K562 (cell line): ENCODE measurements at regions not wholly inside any gene's neighbourhood (a gene's known extent, or its start where the extent isn't known, plus 50 kb on each side); places are given as distances from the start of the nearest gene placed in this dataset.

Experiments
- ATAC-seq: fragments of 200-7000 bp; cut with Tn5 transposase; 3 replicates; pipeline ENCODE4 v1.9.1; 2020; ENCODE audit warnings: moderate library complexity
- BruUV-seq: library from RNA; stranded (reverse); fragments of 400-500 nt; replicated peaks from 2 replicates; lab custom pipeline; 2021; lab: Mats Ljungman, UMichigan
- CTCF ChIA-PET: fragments of 300-600 bp; formaldehyde crosslinking; extraction: SDS; loops from one replicate; lab custom pipeline; 2021; ENCODE audit warnings: low intra/inter-chr PET ratio; lab: Yijun Ruan, JAX
- POLR2A ChIA-PET: fragments of 300-600, 350-650 bp; sonication (Branson Sonifier 250); formaldehyde crosslinking; extraction: SDS; loops from one replicate; lab custom pipeline; 2021; ENCODE audit warnings: antibody characterized with exemption, inconsistent platforms; lab: Yijun Ruan, JAX
- DNase-seq, 4 experiments: peaks; one replicate each; pipeline versions ENCODE4 v3.0.0 to v3.0.0-alpha.2; 2011 to 2018; ENCODE audit warnings: low spot score in 3 of 4, mixed read lengths in 3 of 4; ENCODE audit errors: extremely low read depth in 1 of 4
- FAIRE-seq: peaks from 2 replicates; lab custom pipeline; 2011; peaks lifted over from hg19 to GRCh38; lab: Jason Lieb, UNC
- H2AFZ ChIP-seq: 2 replicates; pipeline ENCODE4 v1.6.0; 2011; ENCODE audit warnings: low read depth, low read length, control low read depth, inconsistent platforms
- H3K27ac ChIP-seq: fragments of 200-600 bp; 3 replicates; pipeline ENCODE4 v1.8.0; 2011; ENCODE audit warnings: low read depth, mild to moderate bottlenecking, control low read depth, inconsistent platforms, low read length, moderate library complexity, mixed read lengths; ENCODE audit errors: extremely low read depth
- H3K27me3 ChIP-seq, 2 experiments: fragments of 300-600 bp in 1 of 2; 2 replicates in 1 of 2; 3 replicates in 1 of 2; pipeline versions ENCODE4 v1.6.0 to v1.8.0; 2011; ENCODE audit warnings: inconsistent platforms in 2 of 2, low read length in 2 of 2, mild to moderate bottlenecking in 1 of 2, mixed read lengths in 1 of 2, moderate library complexity in 1 of 2; ENCODE audit not compliant: control insufficient read depth in 2 of 2, insufficient read depth in 2 of 2
- H3K36me3 ChIP-seq: fragments of 300-600 bp; 3 replicates; pipeline ENCODE4 v1.8.0; 2011; ENCODE audit warnings: mild to moderate bottlenecking, low read length, inconsistent platforms; ENCODE audit not compliant: control insufficient read depth, insufficient read depth
- H3K4me1 ChIP-seq, 2 experiments: fragments of 200-600 bp in 1 of 2; replicated peaks in 1 of 2; 2 replicates in 1 of 2; 3 replicates in 1 of 2; pipeline versions ENCODE4 v1.5.1 to v1.8.0; 2011; ENCODE audit warnings: inconsistent platforms in 2 of 2, low read length in 2 of 2, mild to moderate bottlenecking in 1 of 2, mixed read lengths in 1 of 2, moderate library complexity in 1 of 2; ENCODE audit not compliant: control insufficient read depth in 2 of 2, insufficient read depth in 2 of 2
- H3K4me2 ChIP-seq: 2 replicates; pipeline ENCODE4 v1.6.1; 2011; ENCODE audit warnings: low read length, control low read depth, inconsistent platforms, mixed read lengths; ENCODE audit not compliant: insufficient read depth
- H3K4me3 ChIP-seq: fragments of 200-600 bp; sonication (generic), shearing (Covaris generic); 2 replicates; pipeline ENCODE4 v1.5.1; 2016; ENCODE audit warnings: control low read depth, inconsistent platforms
- H3K79me2 ChIP-seq: fragments of 200-600 bp; 3 replicates; pipeline ENCODE4 v1.8.0; 2011; ENCODE audit warnings: low read length, inconsistent platforms; ENCODE audit not compliant: control insufficient read depth, insufficient read depth
- H3K9ac ChIP-seq, 2 experiments: 2 replicates each; pipeline versions ENCODE4 v1.6.0 to v1.6.1; 2011; ENCODE audit warnings: low read depth in 2 of 2, low read length in 2 of 2, control low read depth in 1 of 2, inconsistent platforms in 1 of 2, mild to moderate bottlenecking in 1 of 2, mixed read lengths in 1 of 2; ENCODE audit not compliant: insufficient read depth in 1 of 2
- H3K9me1 ChIP-seq: one replicate; pipeline ENCODE4 v1.6.0; 2011; ENCODE audit warnings: inconsistent platforms, mild to moderate bottlenecking, low read length, moderate library complexity; ENCODE audit not compliant: control insufficient read depth, insufficient read depth
- H3K9me3 ChIP-seq: replicated peaks from 2 replicates; pipeline ENCODE4 v1.5.1; 2011; ENCODE audit warnings: low read depth, low read length, inconsistent platforms; ENCODE audit not compliant: control insufficient read depth, insufficient read depth
- H4K20me1 ChIP-seq: replicated peaks from 2 replicates; pipeline ENCODE4 v1.6.1; 2011; ENCODE audit warnings: low read length, inconsistent platforms, mixed read lengths; ENCODE audit not compliant: control insufficient read depth, insufficient read depth
- ATF3 ChIP-seq, 2 experiments: fragments of 450-650 bp in 1 of 2; sonication (generic) in 1 of 2; formaldehyde crosslinking in 1 of 2; IDR thresholded peaks in 1 of 2; conservative IDR thresholded peaks in 1 of 2; 2 replicates each; pipeline versions ENCODE4 v1.6.1 to v1.8.1; 2016 to 2023; ENCODE audit warnings: mild to moderate bottlenecking in 2 of 2, moderate library complexity in 2 of 2, inconsistent platforms in 1 of 2, missing genetic modification reagents in 1 of 2
- CEBPB ChIP-seq: fragments of 450-650 bp; IDR thresholded peaks from 2 replicates; pipeline ENCODE4 v1.6.1; 2016; ENCODE audit warnings: missing genetic modification characterization, missing compliant biosample characterization
- DIDO1 ChIP-seq: fragments of 450-650 bp; IDR thresholded peaks from 2 replicates; pipeline ENCODE4 v1.6.1; 2016; ENCODE audit warnings: low read depth, missing biosample characterization, missing genetic modification characterization
- GMEB1 ChIP-seq: fragments of 250-450 bp; sonication (Bioruptor Pico); IDR thresholded peaks from 2 replicates; pipeline ENCODE4 v1.4.0; 2020; ENCODE audit warnings: mild to moderate bottlenecking
- HDAC6 ChIP-seq: IDR thresholded peaks from 2 replicates; pipeline ENCODE4 v1.6.1; 2012; ENCODE audit warnings: low read depth, mild to moderate bottlenecking, control low read depth, inconsistent platforms, low read length, moderate library complexity
- IRF2 ChIP-seq: sonication (generic); formaldehyde crosslinking; IDR thresholded peaks from 2 replicates; pipeline ENCODE4 v1.8.1; 2022; ENCODE audit warnings: mild to moderate bottlenecking, missing genetic modification reagents
- MEIS2 ChIP-seq: fragments of 450-650 bp; IDR thresholded peaks from 2 replicates; pipeline ENCODE4 v1.6.1; 2014; ENCODE audit warnings: mild to moderate bottlenecking; ENCODE audit not compliant: partially characterized antibody
- NCOR1 ChIP-seq: fragments of 450-650 bp; IDR thresholded peaks from 2 replicates; pipeline ENCODE4 v1.6.1; 2016; ENCODE audit warnings: mild to moderate bottlenecking, moderate library complexity
- RBM22 ChIP-seq: fragments of 200-400 bp; formaldehyde crosslinking; IDR thresholded peaks from 2 replicates; pipeline ENCODE4 v1.6.1; 2018; ENCODE audit warnings: low read length, low read depth; ENCODE audit not compliant: poor library complexity, severe bottlenecking
- SAP30 ChIP-seq: fragments of 200-600 bp; sonication (generic); IDR thresholded peaks from 2 replicates; pipeline ENCODE4 v1.6.1; 2012; ENCODE audit warnings: borderline replicate concordance, low read depth, mild to moderate bottlenecking, moderate library complexity, low read length, control low read depth, inconsistent platforms; ENCODE audit not compliant: insufficient read depth, poor library complexity, severe bottlenecking
- THRA ChIP-seq: fragments of 450-650 bp; IDR thresholded peaks from 2 replicates; pipeline ENCODE4 v1.6.1; 2017; ENCODE audit warnings: mild to moderate bottlenecking, moderate library complexity
- ZC3H8 ChIP-seq: fragments of 450-650 bp; IDR thresholded peaks from 2 replicates; pipeline ENCODE4 v1.6.1; 2017
- ZNF146 ChIP-seq: IDR thresholded peaks from one replicate; pipeline ENCODE4 v1.6.1; 2018; ENCODE audit warnings: missing compliant biosample characterization; ENCODE audit not compliant: unreplicated experiment
- ZNF449 ChIP-seq: fragments of 250-450 bp; sonication (Bioruptor Pico); IDR thresholded peaks from 2 replicates; pipeline ENCODE4 v1.8.0; 2022; ENCODE audit warnings: moderate library complexity, mild to moderate bottlenecking, inconsistent platforms
- ZNF655 ChIP-seq: fragments of 250-450 bp; sonication (Bioruptor Pico); IDR thresholded peaks from 2 replicates; pipeline ENCODE4 v1.5.0; 2021
- WGBS: fragments of 100-300 bp; shearing (Covaris generic); methylation state at CpG from one replicate; pipeline ENCODE4 v1.1.6; 2016; ENCODE audit warnings: low coverage, mixed read lengths; ENCODE audit not compliant: insufficient coverage; ENCODE audit errors: missing lambda C conversion rate; 5-methylcytosine and 5-hydroxymethylcytosine counted together
- in situ Hi-C: fragments of 300-500 bp; cut with MboI; formaldehyde crosslinking; loops from 4 replicates; pipeline ENCODE4 v1.15.0; 2018; ENCODE audit warnings: inconsistent platforms, mixed read lengths
- intact Hi-C: fragments of 100-400 bp; cut with micrococcal nuclease; formaldehyde crosslinking; loops from 2 replicates; pipeline ENCODE4 v1.14.2; 2022

GRCh38 chr9:73845954-73846690, 651.0 kb upstream of the RORB start:
- no peak overlapping the region for H3K4me2 ChIP-seq
- no peak for DNase-seq
- no peak for ATAC-seq
- H3K4me1 ChIP-seq = no peaks in the 10 kb centered on the region
- H3K27me3 ChIP-seq = no peaks in the 10 kb centered on the region
- no peak for FAIRE-seq
- no peaks in the 10 kb centered on the region for H3K79me2 ChIP-seq
- no peaks in the 10 kb centered on the region for H3K36me3 ChIP-seq
- POLR2A ChIA-PET = no interaction called here
- no peak overlapping the region for H2AFZ ChIP-seq
- H3K4me3 ChIP-seq = no peak overlapping the region
- H3K9me3 ChIP-seq = no peaks in the 10 kb centered on the region
- CTCF ChIA-PET = no interaction called here
- in situ Hi-C loops = no loop called here
- intact Hi-C loops = no loop called here
- H4K20me1 ChIP-seq = no peaks in the 10 kb centered on the region
- no peaks in the 10 kb centered on the region for H3K9me1 ChIP-seq
- WGBS = 55% methylated on average over 7 of the region's 7 CpGs
- no peak overlapping the region for H3K9ac ChIP-seq
- BruUV-seq = no TSS peak
- TF ChIP-seq ZNF655 (CRISPR knock-in tag) (no peak), NCOR1 (no peak), DIDO1 (no peak), RBM22 (no peak), THRA (no peak), SAP30 (no peak), CEBPB (tag) (no peak), ZNF146 (no peak), MEIS2 (no peak), GMEB1 (CRISPR knock-in tag) (no peak), ATF3 (IDR thresholded peaks at IDR 0.05) (no peak), ATF3 (CRISPR knock-in tag; conservative IDR thresholded peaks at IDR 0.05) (no peak), HDAC6 (no peak), IRF2 (CRISPR knock-in tag) (no peak), ZC3H8 (no peak), ZNF449 (CRISPR knock-in tag) (no peak)
- H3K27ac ChIP-seq = no peak overlapping the region
